Spleen (tissue), 11 donors: ENCODE measurements at regions not wholly inside any gene's neighbourhood (a gene's known extent, or its start where the extent isn't known, plus 50 kb on each side); places are given as distances from the start of the nearest gene placed in this dataset.

Experiments
- DNase-seq: peaks from one replicate; pipeline ENCODE4 v3.0.0-alpha.2; 2020
- H3K27ac ChIP-seq, 8 donors: fragments of 200-600 bp; sonication (generic) in 7 of 8; 1 replicate in 4 of 8; 2 replicates in 4 of 8; pipeline versions ENCODE4 v1.5.0 to v1.8.0; 2016 to 2021; ENCODE audit warnings: inconsistent platforms in 4 of 8, mild to moderate bottlenecking in 4 of 8, moderate library complexity in 1 of 8
- H3K27me3 ChIP-seq, 7 donors: fragments of 200-600 bp; sonication (generic) in 6 of 7; replicated peaks in 1 of 7; 1 replicate in 4 of 7; 2 replicates in 3 of 7; pipeline versions ENCODE4 v1.5.0 to v1.8.0; 2016 to 2021; ENCODE audit warnings: inconsistent platforms in 3 of 7, mild to moderate bottlenecking in 1 of 7
- H3K36me3 ChIP-seq, 6 donors: fragments of 200-600 bp; sonication (generic) in 5 of 6; 1 replicate in 4 of 6; 2 replicates in 2 of 6; pipeline versions ENCODE4 v1.5.0 to v1.8.0; 2016 to 2021; ENCODE audit warnings: inconsistent platforms in 2 of 6
- H3K4me1 ChIP-seq, 6 donors: fragments of 200-600 bp; sonication (generic) in 5 of 6; 1 replicate in 3 of 6; 2 replicates in 3 of 6; pipeline versions ENCODE4 v1.5.0 to v1.8.0; 2016 to 2021; ENCODE audit warnings: inconsistent platforms in 3 of 6
- H3K4me3 ChIP-seq, 8 donors: fragments of 200-600 bp; sonication (generic) in 7 of 8; 1 replicate in 4 of 8; 2 replicates in 4 of 8; pipeline versions ENCODE4 v1.5.0 to v1.8.0; 2016 to 2021; ENCODE audit warnings: inconsistent platforms in 4 of 8, mild to moderate bottlenecking in 4 of 8, moderate library complexity in 2 of 8
- H3K9me3 ChIP-seq, 8 donors: fragments of 200-600 bp; sonication (generic) in 7 of 8; 1 replicate in 4 of 8; 2 replicates in 4 of 8; pipeline versions ENCODE4 v1.5.0 to v1.8.0; 2016 to 2021; ENCODE audit warnings: inconsistent platforms in 4 of 8
- POLR2A ChIP-seq, 3 donors: fragments of 450-650 bp; IDR thresholded peaks; one replicate each; pipeline ENCODE4 v1.5.1; 2017; ENCODE audit warnings: antibody characterized with exemption in 3 of 3, mild to moderate bottlenecking in 1 of 3
- POLR2AphosphoS5 ChIP-seq, 3 donors: sonication (generic); formaldehyde crosslinking; IDR thresholded peaks; one replicate each; pipeline ENCODE4 v1.5.1; 2017; ENCODE audit warnings: antibody characterized with exemption in 3 of 3
- WGBS, 5 donors: extraction: QIAGEN DNeasy Blood & Tissue Kit in 3 of 5; methylation state at CpG; one replicate each; pipeline versions ENCODE4 v1.1.5 to v1.1.7; 2013 to 2018; 5-methylcytosine and 5-hydroxymethylcytosine counted together
- intact Hi-C: fragments of 100-400 bp; cut with DNase I; formaldehyde crosslinking; loops from one replicate; pipeline ENCODE4 v1.15.0; 2023; ENCODE audit warnings: low total_unique reads
- TF ChIP-seq, protein P1 (sequence below), 11 experiments: fragments of 200-600 bp in 7 of 11; fragments of 450-650 bp in 4 of 11; sonication (generic) in 4 of 11; IDR thresholded peaks in 8 of 11; conservative IDR thresholded peaks in 3 of 11; 1 replicate in 7 of 11; 2 replicates in 4 of 11; pipeline versions ENCODE4 v1.4.0 to v1.8.0; 2016 to 2021; ENCODE audit warnings: antibody characterized with exemption in 11 of 11, inconsistent platforms in 4 of 11, mild to moderate bottlenecking in 1 of 11
- donor health status: healthy with polysubstance abuse.
- donor health status: DM: no; HTN: no; CAD: no; lungs with moderate emphysema.
- donor health status: DM: no; HTN: no; CAD: no.
- donor health status: Bipolar disorder and iron deficiency.
- donor health status: healthy.
- donor health status: DM: no; HTN: no; CAD: no.
- donor health status: DM: yes; HTN: yes; CAD: no.

DNA sequence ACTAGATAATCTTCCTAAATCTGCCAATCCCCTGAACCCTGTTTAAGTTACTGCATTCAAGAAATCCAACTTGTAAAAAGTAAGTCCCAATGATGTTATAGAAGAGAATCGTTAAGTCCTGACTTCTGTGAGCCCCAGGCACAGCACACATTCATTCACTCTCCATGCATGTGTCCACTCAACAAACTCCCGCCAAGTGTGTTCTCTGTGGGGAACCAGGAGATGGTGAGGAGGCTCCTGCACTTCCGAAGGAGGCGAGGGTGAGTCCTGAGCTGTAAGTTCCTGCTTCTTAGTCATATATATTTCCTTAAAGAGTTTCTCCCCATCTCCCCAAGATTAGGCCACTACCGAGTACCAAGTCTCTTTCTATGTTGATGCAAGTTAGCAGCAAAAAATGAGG is 635.0 kb upstream of the ID2 start:
- intact Hi-C loops = no loop called here
- no peak for DNase-seq

DNA sequence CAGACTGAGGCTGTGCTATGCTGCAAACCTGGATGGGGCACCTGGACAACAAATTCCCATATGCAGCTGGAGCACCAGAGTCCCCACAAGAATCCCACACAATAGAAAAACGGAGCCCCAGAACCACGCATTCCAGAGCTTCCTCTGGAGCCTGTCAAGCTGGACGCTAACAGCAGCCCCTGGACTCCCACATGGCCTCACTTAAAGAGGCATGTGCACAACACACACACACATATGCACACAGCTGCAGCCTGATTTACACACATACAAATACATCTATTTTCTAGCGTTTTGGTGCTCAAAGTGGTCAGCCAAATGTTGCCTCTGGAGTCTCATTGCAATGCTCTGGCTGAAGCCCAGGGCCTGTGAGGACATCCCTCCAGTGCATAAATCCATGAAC is 632.7 kb upstream of the ID2 start:
- intact Hi-C loops = no loop called here

More for the DNA sequence above, 635.0 kb upstream of the ID2 start:
- Histone ChIP-seq H3K27me3 (no peaks in the 10 kb centered on the region), H3K27ac (no peak overlapping the region), H3K36me3 (no peaks in the 10 kb centered on the region), H3K4me1 (peaks cover 0 to 9% (median 0%) of the 10 kb centered on the region in 6 donors), H3K4me3 (no peak overlapping the region), H3K9me3 (peaks cover 0 to 10% (median 3%) of the 10 kb centered on the region in 8 donors)
- TF ChIP-seq POLR2A (IDR thresholded peaks at IDR 0.05) (no peak), POLR2AphosphoS5 (IDR thresholded peaks at IDR 0.05) (no peak)
- TF ChIP-seq, protein P1, sequence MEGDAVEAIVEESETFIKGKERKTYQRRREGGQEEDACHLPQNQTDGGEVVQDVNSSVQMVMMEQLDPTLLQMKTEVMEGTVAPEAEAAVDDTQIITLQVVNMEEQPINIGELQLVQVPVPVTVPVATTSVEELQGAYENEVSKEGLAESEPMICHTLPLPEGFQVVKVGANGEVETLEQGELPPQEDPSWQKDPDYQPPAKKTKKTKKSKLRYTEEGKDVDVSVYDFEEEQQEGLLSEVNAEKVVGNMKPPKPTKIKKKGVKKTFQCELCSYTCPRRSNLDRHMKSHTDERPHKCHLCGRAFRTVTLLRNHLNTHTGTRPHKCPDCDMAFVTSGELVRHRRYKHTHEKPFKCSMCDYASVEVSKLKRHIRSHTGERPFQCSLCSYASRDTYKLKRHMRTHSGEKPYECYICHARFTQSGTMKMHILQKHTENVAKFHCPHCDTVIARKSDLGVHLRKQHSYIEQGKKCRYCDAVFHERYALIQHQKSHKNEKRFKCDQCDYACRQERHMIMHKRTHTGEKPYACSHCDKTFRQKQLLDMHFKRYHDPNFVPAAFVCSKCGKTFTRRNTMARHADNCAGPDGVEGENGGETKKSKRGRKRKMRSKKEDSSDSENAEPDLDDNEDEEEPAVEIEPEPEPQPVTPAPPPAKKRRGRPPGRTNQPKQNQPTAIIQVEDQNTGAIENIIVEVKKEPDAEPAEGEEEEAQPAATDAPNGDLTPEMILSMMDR (IDR thresholded peaks at IDR 0.05 in 8 of 11, conservative IDR thresholded peaks at IDR 0.05 in 3 of 11) = no peak
- WGBS, 5 donors = 90 to 100% (median 94%) methylated on average over 5 of the region's 5 CpGs

DNA sequence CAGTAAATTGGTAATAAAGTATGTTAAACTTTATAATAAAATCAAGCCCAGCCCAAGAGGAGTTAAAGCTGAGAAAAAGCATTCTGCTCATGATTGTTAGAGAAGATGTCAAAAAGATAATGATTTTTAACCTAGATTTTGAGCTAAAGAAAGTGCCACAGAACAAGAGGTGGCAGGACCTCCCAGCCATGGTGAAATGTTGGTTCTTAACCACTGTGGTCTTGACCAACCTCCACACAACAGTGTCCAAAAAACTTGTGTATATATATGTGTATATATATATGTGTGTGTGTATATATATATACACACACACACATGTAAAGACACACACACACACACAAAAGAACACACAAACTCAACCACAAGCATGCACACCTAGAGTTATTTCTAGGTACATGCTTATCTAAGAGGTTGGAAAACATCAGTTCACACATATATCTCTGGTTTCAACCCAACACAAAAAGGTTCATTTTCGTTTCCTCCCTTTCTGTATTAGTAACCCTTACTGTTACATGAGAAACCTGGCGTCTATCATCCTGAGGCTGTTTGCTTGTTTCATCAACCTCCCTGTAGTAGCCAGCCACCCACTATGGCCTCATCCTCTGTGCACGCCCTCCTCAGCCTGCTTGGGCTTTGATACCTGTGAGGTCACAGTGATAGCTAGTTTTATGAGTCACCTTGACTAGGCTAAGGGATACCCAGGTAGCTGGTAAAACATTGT is 631.8 kb upstream of the ID2 start:
- WGBS, 5 donors = 61 to 83% (median 79%) methylated on average over 3 of the region's 3 CpGs
- no peaks in the 10 kb centered on the region for H3K9me3 ChIP-seq
- intact Hi-C loops = no loop called here
- H3K27me3 ChIP-seq = no peaks in the 10 kb centered on the region
- peaks cover 0 to 9% (median 0%) of the 10 kb centered on the region in 6 donors for H3K4me1 ChIP-seq
- no peaks in the 10 kb centered on the region for H3K36me3 ChIP-seq
- no peak overlapping the region for H3K27ac ChIP-seq
- H3K4me3 ChIP-seq = no peak overlapping the region
- TF ChIP-seq POLR2AphosphoS5 (IDR thresholded peaks at IDR 0.05) = no peak
- TF ChIP-seq, protein P1 (IDR thresholded peaks at IDR 0.05 in 8 of 11, conservative IDR thresholded peaks at IDR 0.05 in 3 of 11) = no peak
- TF ChIP-seq POLR2A (IDR thresholded peaks at IDR 0.05) = no peak
- no peak for DNase-seq

More for the DNA sequence above, 632.7 kb upstream of the ID2 start:
- no peak for DNase-seq
- no peak overlapping the region for H3K4me3 ChIP-seq
- peaks cover 0 to 9% (median 0%) of the 10 kb centered on the region in 6 donors for H3K4me1 ChIP-seq
- H3K36me3 ChIP-seq = no peaks in the 10 kb centered on the region
- TF ChIP-seq POLR2A (IDR thresholded peaks at IDR 0.05) = no peak
- TF ChIP-seq, protein P1 (IDR thresholded peaks at IDR 0.05 in 8 of 11, conservative IDR thresholded peaks at IDR 0.05 in 3 of 11) = no peak
- TF ChIP-seq POLR2AphosphoS5 (IDR thresholded peaks at IDR 0.05) = no peak
- no peak overlapping the region for H3K27ac ChIP-seq
- H3K9me3 ChIP-seq = no peaks in the 10 kb centered on the region
- 63 to 75% (median 68%) methylated on average over 4 of the region's 4 CpGs for WGBS, 5 donors
- no peaks in the 10 kb centered on the region for H3K27me3 ChIP-seq

DNA sequence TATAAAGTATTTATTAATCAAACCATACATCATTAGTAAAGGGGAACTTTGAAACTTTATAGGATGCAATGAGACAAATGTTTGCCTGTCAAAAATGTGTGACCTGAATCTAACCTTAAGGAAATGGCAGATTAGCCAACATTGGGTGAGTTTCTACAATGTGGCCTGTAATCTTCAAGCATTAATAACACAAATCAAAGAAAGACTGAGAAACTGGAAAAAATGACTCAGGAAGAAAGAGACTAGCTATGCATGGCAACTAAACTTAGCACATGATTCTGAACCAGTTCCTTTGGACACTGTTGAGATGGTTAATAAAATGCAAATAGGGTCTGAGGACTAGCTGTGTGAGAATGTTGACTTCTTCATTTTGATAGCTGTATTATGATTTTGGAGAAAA is 628.6 kb upstream of the ID2 start:
- H3K36me3 ChIP-seq = no peaks in the 10 kb centered on the region
- H3K4me1 ChIP-seq = peaks cover 0 to 13% (median 0%) of the 10 kb centered on the region in 6 donors

More for the DNA sequence above, 628.6 kb upstream of the ID2 start:
- no peak overlapping the region for H3K27ac ChIP-seq
- intact Hi-C loops = no loop called here
- no peak for DNase-seq
- TF ChIP-seq POLR2A (IDR thresholded peaks at IDR 0.05) (no peak), POLR2AphosphoS5 (IDR thresholded peaks at IDR 0.05) (no peak)
- TF ChIP-seq, protein P1 (IDR thresholded peaks at IDR 0.05 in 8 of 11, conservative IDR thresholded peaks at IDR 0.05 in 3 of 11) = no peak
- no peak overlapping the region for H3K4me3 ChIP-seq
- H3K27me3 ChIP-seq = no peaks in the 10 kb centered on the region
- H3K9me3 ChIP-seq = peaks cover 0 to 8% (median 0%) of the 10 kb centered on the region in 8 donors
